Activated gamma-delta T cell treated with anti-CD3 and anti-CD28 coated beads, Interleukin-2, amount 50 U/mL, for 16 hours (primary cell): ENCODE measurements at regions not wholly inside any gene's neighbourhood (a gene's known extent, or its start where the extent isn't known, plus 50 kb on each side); places are given as distances from the start of the nearest gene placed in this dataset.
"Not testable (repeated sequence)": the region's sequence is repeated elsewhere in the genome, so short reads cannot be mapped to it uniquely, and the experiment has no call there.

ENCODE experiments used
- DNase-seq: peaks from one replicate; pipeline ENCODE4 v3.0.0-alpha.2; 2020; ENCODE audit warnings: low read depth

GRCh38 chr13:87877477-87877876, 206.3 kb downstream of the SLITRK5 start:
- no peak for DNase-seq

- no peak for DNase-seq
These were observed 207.5 kb downstream of the SLITRK5 start for GRCh38 chr13:87878706-87879105.

GRCh38 chr13:87884884-87885283, 213.7 kb downstream of the SLITRK5 start:
- no peak for DNase-seq

- no peak for DNase-seq
These were observed 216.4 kb downstream of the SLITRK5 start for GRCh38 chr13:87887459-87888123.

GRCh38 chr13:87889254-87889653, 218.1 kb downstream of the SLITRK5 start:
- DNase-seq, result no peak

- no peak for DNase-seq
These were observed 222.0 kb downstream of the SLITRK5 start for GRCh38 chr13:87893186-87893585.

- no peak for DNase-seq
These were observed 222.9 kb downstream of the SLITRK5 start for GRCh38 chr13:87894059-87894458.

- DNase-seq, result no peak
These were observed 232.4 kb downstream of the SLITRK5 start for GRCh38 chr13:87903553-87903952.

GRCh38 chr13:87906411-87906810, 235.2 kb downstream of the SLITRK5 start:
- DNase-seq, result no peak

- DNase-seq, result no peak
These were observed 236.0 kb downstream of the SLITRK5 start for GRCh38 chr13:87907202-87907601.

GRCh38 chr13:87919956-87920355, 248.8 kb downstream of the SLITRK5 start:
- DNase-seq, result no peak

GRCh38 chr13:87923753-87924152, 252.6 kb downstream of the SLITRK5 start:
- DNase-seq, result no peak

GRCh38 chr13:87925006-87925405, 253.8 kb downstream of the SLITRK5 start:
- DNase-seq, result no peak

- DNase-seq, result no peak
These were observed 269.6 kb downstream of the SLITRK5 start for GRCh38 chr13:87940776-87941175.

- no peak for DNase-seq
These were observed 270.1 kb downstream of the SLITRK5 start for GRCh38 chr13:87941226-87941625.

GRCh38 chr13:87942205-87942604, 271.0 kb downstream of the SLITRK5 start:
- DNase-seq, result no peak

GRCh38 chr13:87944038-87944437, 272.9 kb downstream of the SLITRK5 start:
- DNase-seq, result no peak

- no peak for DNase-seq
These were observed 281.2 kb downstream of the SLITRK5 start for GRCh38 chr13:87952377-87952776.

- DNase-seq, result no peak
These were observed 282.2 kb downstream of the SLITRK5 start for GRCh38 chr13:87953381-87953780.

- DNase-seq, result no peak
These were observed 282.9 kb downstream of the SLITRK5 start for GRCh38 chr13:87954091-87954490.

GRCh38 chr13:87961546-87961945, 290.4 kb downstream of the SLITRK5 start:
- DNase-seq, result no peak

- no peak for DNase-seq
These were observed 301.4 kb downstream of the SLITRK5 start for GRCh38 chr13:87972568-87972967.

GRCh38 chr13:87975035-87975434, 303.9 kb downstream of the SLITRK5 start:
- no peak for DNase-seq

- not testable (repeated sequence) for DNase-seq
These were observed 305.5 kb downstream of the SLITRK5 start for GRCh38 chr13:87976650-87977049.
